ENCODE measurements at regions not wholly inside any gene's neighbourhood (a gene's known extent, or its start where the extent isn't known, plus 50 kb on each side); places are given as distances from the start of the nearest gene placed in this dataset.

DNA sequence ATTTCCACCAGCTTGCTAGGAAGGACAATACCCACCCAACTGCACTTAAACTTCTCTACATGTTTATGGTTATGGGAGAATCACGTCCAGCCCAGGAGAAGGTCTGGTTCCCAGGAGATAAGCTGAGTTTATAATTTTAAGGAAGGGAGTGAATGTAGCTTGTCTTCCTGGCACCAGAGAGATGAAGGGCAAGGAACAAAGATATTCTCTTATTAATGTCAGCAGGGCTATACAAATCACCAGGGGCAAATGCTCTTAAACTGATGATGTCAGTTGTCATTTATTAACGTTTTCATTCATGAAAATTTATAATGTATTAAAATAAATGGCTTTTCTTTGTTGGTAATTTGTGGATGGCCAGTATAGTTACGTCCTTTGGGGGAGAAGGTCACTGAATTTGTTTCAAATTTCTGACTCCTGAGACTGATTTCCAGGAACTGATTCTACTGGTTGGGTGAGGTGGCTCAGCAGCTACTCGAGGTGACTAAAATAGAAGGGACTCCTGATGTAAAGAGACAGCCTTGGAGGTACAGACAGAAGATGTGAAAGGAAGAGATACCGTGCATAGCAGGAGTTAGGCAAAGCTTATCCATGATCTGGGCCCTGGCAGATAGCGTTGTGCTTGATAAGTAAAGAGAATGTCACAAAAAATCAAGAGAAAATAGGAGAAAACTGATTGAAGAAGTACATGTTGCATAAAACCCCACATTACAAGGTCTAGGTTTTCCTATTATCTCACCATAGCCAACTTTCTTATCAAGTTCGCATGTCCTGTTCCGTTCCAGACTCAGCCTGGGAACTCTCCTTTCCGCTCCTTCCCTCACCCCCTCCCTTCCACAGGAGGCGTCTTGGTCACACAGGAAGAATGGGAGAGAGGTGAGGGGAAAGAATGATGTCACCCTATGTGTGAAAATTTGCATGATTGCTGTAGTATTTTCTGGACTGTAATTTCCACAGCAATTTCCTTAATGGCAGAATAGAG is 367.1 kb upstream of the FAR2 start:
- TF ChIP-seq SP2 (tag by site-specific recombination; IDR thresholded peaks at IDR 0.05) (no peak), ZFHX2 (tag by site-specific recombination; conservative IDR thresholded peaks at IDR 0.05) (no peak), ZNF302 (tag by site-specific recombination; IDR thresholded peaks at IDR 0.05; ENCODE audit: low read depth) (no peak), ZNF777 (tag by site-specific recombination; IDR thresholded peaks at IDR 0.05; ENCODE audit: borderline replicate concordance) (no peak)
- TF ChIP-seq, protein P1, sequence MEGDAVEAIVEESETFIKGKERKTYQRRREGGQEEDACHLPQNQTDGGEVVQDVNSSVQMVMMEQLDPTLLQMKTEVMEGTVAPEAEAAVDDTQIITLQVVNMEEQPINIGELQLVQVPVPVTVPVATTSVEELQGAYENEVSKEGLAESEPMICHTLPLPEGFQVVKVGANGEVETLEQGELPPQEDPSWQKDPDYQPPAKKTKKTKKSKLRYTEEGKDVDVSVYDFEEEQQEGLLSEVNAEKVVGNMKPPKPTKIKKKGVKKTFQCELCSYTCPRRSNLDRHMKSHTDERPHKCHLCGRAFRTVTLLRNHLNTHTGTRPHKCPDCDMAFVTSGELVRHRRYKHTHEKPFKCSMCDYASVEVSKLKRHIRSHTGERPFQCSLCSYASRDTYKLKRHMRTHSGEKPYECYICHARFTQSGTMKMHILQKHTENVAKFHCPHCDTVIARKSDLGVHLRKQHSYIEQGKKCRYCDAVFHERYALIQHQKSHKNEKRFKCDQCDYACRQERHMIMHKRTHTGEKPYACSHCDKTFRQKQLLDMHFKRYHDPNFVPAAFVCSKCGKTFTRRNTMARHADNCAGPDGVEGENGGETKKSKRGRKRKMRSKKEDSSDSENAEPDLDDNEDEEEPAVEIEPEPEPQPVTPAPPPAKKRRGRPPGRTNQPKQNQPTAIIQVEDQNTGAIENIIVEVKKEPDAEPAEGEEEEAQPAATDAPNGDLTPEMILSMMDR (tag by site-specific recombination; IDR thresholded peaks at IDR 0.05): no peak
- TF ChIP-seq, protein P2, sequence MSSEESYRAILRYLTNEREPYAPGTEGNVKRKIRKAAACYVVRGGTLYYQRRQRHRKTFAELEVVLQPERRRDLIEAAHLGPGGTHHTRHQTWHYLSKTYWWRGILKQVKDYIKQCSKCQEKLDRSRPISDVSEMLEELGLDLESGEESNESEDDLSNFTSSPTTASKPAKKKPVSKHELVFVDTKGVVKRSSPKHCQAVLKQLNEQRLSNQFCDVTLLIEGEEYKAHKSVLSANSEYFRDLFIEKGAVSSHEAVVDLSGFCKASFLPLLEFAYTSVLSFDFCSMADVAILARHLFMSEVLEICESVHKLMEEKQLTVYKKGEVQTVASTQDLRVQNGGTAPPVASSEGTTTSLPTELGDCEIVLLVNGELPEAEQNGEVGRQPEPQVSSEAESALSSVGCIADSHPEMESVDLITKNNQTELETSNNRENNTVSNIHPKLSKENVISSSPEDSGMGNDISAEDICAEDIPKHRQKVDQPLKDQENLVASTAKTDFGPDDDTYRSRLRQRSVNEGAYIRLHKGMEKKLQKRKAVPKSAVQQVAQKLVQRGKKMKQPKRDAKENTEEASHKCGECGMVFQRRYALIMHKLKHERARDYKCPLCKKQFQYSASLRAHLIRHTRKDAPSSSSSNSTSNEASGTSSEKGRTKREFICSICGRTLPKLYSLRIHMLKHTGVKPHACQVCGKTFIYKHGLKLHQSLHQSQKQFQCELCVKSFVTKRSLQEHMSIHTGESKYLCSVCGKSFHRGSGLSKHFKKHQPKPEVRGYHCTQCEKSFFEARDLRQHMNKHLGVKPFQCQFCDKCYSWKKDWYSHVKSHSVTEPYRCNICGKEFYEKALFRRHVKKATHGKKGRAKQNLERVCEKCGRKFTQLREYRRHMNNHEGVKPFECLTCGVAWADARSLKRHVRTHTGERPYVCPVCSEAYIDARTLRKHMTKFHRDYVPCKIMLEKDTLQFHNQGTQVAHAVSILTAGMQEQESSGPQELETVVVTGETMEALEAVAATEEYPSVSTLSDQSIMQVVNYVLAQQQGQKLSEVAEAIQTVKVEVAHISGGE (tag by site-specific recombination; conservative IDR thresholded peaks at IDR 0.05; ENCODE audit: low read depth): no peak

Data from HEK293 (cell line).